Vagina (tissue), 2 donors: ENCODE measurements at regions not wholly inside any gene's neighbourhood (a gene's known extent, or its start where the extent isn't known, plus 50 kb on each side); places are given as distances from the start of the nearest gene placed in this dataset.
"Not testable (repeated sequence)": the region's sequence is repeated elsewhere in the genome, so short reads cannot be mapped to it uniquely, and the experiment has no call there.

ENCODE experiments used
- POLR2A ChIP-seq, 2 donors: fragments of 450-650 bp; IDR thresholded peaks; one replicate each; pipeline ENCODE4 v1.6.1; 2017; ENCODE audit warnings: antibody characterized with exemption in 2 of 2, mild to moderate bottlenecking in 2 of 2, moderate library complexity in 2 of 2
- POLR2AphosphoS5 ChIP-seq, 2 donors: sonication (generic); formaldehyde crosslinking; IDR thresholded peaks; one replicate each; pipeline ENCODE4 v1.9.0; 2017; ENCODE audit warnings: antibody characterized with exemption in 2 of 2, mild to moderate bottlenecking in 2 of 2, low read depth in 1 of 2; ENCODE audit not compliant: insufficient read depth in 1 of 2
- TF ChIP-seq, protein P1 (sequence below), 3 experiments: fragments of 450-650 bp in 2 of 3; fragments of 200-600 bp in 1 of 3; sonication (generic) in 1 of 3; IDR thresholded peaks; one replicate each; pipeline ENCODE4 v1.5.1; 2017 to 2019; ENCODE audit warnings: antibody characterized with exemption in 3 of 3, mild to moderate bottlenecking in 2 of 3, moderate library complexity in 2 of 3

DNA sequence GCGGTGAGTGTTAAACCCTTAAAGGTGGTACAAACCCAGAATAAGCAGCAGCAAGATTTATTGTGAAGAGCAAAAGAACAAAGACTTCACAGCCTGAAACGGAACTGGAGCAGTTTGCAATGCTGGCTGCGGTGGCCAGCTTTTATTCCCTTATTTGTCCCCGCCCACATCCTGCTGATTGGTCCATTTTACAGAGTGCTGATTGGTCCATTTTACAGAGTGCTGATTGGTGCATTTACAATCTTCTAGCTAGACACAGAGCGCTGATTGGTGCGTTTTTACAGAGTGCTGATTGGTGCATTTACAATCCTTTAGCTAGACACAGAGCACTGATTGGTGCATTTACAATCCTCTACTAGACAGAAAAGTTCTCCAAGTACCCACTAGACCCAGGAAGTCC lies 73.6 kb upstream of the GTF3A start:
- TF ChIP-seq, protein P1, sequence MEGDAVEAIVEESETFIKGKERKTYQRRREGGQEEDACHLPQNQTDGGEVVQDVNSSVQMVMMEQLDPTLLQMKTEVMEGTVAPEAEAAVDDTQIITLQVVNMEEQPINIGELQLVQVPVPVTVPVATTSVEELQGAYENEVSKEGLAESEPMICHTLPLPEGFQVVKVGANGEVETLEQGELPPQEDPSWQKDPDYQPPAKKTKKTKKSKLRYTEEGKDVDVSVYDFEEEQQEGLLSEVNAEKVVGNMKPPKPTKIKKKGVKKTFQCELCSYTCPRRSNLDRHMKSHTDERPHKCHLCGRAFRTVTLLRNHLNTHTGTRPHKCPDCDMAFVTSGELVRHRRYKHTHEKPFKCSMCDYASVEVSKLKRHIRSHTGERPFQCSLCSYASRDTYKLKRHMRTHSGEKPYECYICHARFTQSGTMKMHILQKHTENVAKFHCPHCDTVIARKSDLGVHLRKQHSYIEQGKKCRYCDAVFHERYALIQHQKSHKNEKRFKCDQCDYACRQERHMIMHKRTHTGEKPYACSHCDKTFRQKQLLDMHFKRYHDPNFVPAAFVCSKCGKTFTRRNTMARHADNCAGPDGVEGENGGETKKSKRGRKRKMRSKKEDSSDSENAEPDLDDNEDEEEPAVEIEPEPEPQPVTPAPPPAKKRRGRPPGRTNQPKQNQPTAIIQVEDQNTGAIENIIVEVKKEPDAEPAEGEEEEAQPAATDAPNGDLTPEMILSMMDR (IDR thresholded peaks at IDR 0.05), result not testable (repeated sequence)
- TF ChIP-seq POLR2A (IDR thresholded peaks at IDR 0.05); POLR2AphosphoS5 (IDR thresholded peaks at IDR 0.05; ENCODE audit: insufficient read depth in 1 of 2, low read depth in 1 of 2): not testable (repeated sequence)
